Gastroesophageal sphincter (tissue), 4 donors: ENCODE measurements at regions not wholly inside any gene's neighbourhood (a gene's known extent, or its start where the extent isn't known, plus 50 kb on each side); places are given as distances from the start of the nearest gene placed in this dataset.

ENCODE experiments used
- ATAC-seq: fragments of 150-250 bp; one replicate; pipeline ENCODE4 v1.9.1; 2016; ENCODE audit warnings: mild to moderate bottlenecking, moderate library complexity
- H3K27ac ChIP-seq, 4 donors: fragments of 200-600 bp; sonication (generic) in 3 of 4; 1 replicate in 3 of 4; 2 replicates in 1 of 4; pipeline ENCODE4 v1.5.1; 2016 to 2019
- H3K27me3 ChIP-seq: fragments of 200-600 bp; sonication (generic); one replicate; pipeline ENCODE4 v1.5.1; 2019
- H3K36me3 ChIP-seq, 2 donors: fragments of 200-600 bp; sonication (generic); one replicate each; pipeline ENCODE4 v1.5.1; 2019; ENCODE audit warnings: control low read depth in 1 of 2
- H3K4me1 ChIP-seq, 3 donors: fragments of 200-600 bp; sonication (generic); 1 replicate in 2 of 3; 2 replicates in 1 of 3; pipeline ENCODE4 v1.5.1; 2016 to 2019; ENCODE audit warnings: control low read depth in 2 of 3
- H3K4me3 ChIP-seq, 2 donors: fragments of 200-600 bp; sonication (generic); one replicate each; pipeline ENCODE4 v1.5.1; 2019; ENCODE audit warnings: mild to moderate bottlenecking in 1 of 2, moderate library complexity in 1 of 2
- H3K9me3 ChIP-seq, 3 donors: fragments of 200-600 bp; sonication (generic); one replicate each; pipeline ENCODE4 v1.5.1; 2017 to 2019; ENCODE audit warnings: control low read depth in 2 of 3
- CTCF ChIP-seq, 4 experiments: fragments of 200-600 bp in 2 of 4; fragments of 450-650 bp in 2 of 4; sonication (generic) in 1 of 4; IDR thresholded peaks; one replicate each; pipeline ENCODE4 v1.5.1; 2017 to 2019; ENCODE audit warnings: antibody characterized with exemption in 4 of 4, mild to moderate bottlenecking in 2 of 4, moderate library complexity in 2 of 4
- EP300 ChIP-seq: sonication (generic); formaldehyde crosslinking; IDR thresholded peaks from one replicate; pipeline ENCODE4 v1.6.1; 2017; ENCODE audit warnings: antibody characterized with exemption, mild to moderate bottlenecking
- POLR2A ChIP-seq, 2 donors: fragments of 450-650 bp; IDR thresholded peaks; one replicate each; pipeline ENCODE4 v1.6.1; 2017; ENCODE audit warnings: antibody characterized with exemption in 2 of 2, mild to moderate bottlenecking in 2 of 2, moderate library complexity in 1 of 2
- POLR2AphosphoS5 ChIP-seq: sonication (generic); formaldehyde crosslinking; IDR thresholded peaks from one replicate; pipeline ENCODE4 v1.6.1; 2017; ENCODE audit warnings: antibody characterized with exemption
- WGBS, 2 donors: methylation state at CpG; one replicate each; pipeline ENCODE4 v1.1.5; 2018; ENCODE audit warnings: low coverage in 1 of 2; 5-methylcytosine and 5-hydroxymethylcytosine counted together

- TF ChIP-seq CTCF (IDR thresholded peaks at IDR 0.05) (no peak), POLR2AphosphoS5 (no peak), POLR2A (IDR thresholded peaks at IDR 0.05) (no peak), EP300 (no peak)
- Histone ChIP-seq H3K27ac (no peak overlapping the region), H3K36me3 (no peaks in the 10 kb centered on the region), H3K4me1 (no peaks in the 10 kb centered on the region), H3K27me3 (no peaks in the 10 kb centered on the region), H3K4me3 (no peak overlapping the region), H3K9me3 (no peaks in the 10 kb centered on the region)
- ATAC-seq = no peak
These were observed 170.9 kb upstream of the PDE3A start for GRCh38 chr12:20197411-20197810.

GRCh38 chr12:20199780-20200179 is 168.6 kb upstream of the PDE3A start:
- no peak overlapping the region for H3K4me3 ChIP-seq
- H3K27me3 ChIP-seq = no peaks in the 10 kb centered on the region
- no peak for ATAC-seq
- no peak overlapping the region for H3K27ac ChIP-seq
- H3K9me3 ChIP-seq = no peaks in the 10 kb centered on the region
- TF ChIP-seq POLR2A (IDR thresholded peaks at IDR 0.05) = no peak
- no peak for TF ChIP-seq POLR2AphosphoS5
- TF ChIP-seq CTCF (IDR thresholded peaks at IDR 0.05) = no peak
- TF ChIP-seq EP300 = no peak
- peaks cover 0 to 4% (median 0%) of the 10 kb centered on the region in 3 donors for H3K4me1 ChIP-seq
- 93 to 100% methylated on average over 3 of the region's 3 CpGs for WGBS, 2 donors
- no peaks in the 10 kb centered on the region for H3K36me3 ChIP-seq

GRCh38 chr12:20201733-20202132 is 166.6 kb upstream of the PDE3A start:
- TF ChIP-seq POLR2A (IDR thresholded peaks at IDR 0.05) = no peak
- TF ChIP-seq POLR2AphosphoS5 = no peak
- TF ChIP-seq EP300 = no peak
- TF ChIP-seq CTCF (IDR thresholded peaks at IDR 0.05) = no peak
- Histone ChIP-seq H3K36me3 (no peaks in the 10 kb centered on the region), H3K9me3 (no peaks in the 10 kb centered on the region), H3K27ac (no peak overlapping the region), H3K4me3 (no peak overlapping the region), H3K4me1 (peaks cover 0 to 19% (median 0%) of the 10 kb centered on the region in 3 donors), H3K27me3 (no peaks in the 10 kb centered on the region)
- no peak for ATAC-seq

GRCh38 chr12:20205854-20206253 is 162.5 kb upstream of the PDE3A start:
- ATAC-seq = no peak
- no peaks in the 10 kb centered on the region for H3K27me3 ChIP-seq
- no peak overlapping the region for H3K4me3 ChIP-seq
- H3K36me3 ChIP-seq = no peaks in the 10 kb centered on the region
- WGBS, 2 donors = 75 to 79% methylated on average over 2 of the region's 2 CpGs
- H3K9me3 ChIP-seq = no peaks in the 10 kb centered on the region
- H3K27ac ChIP-seq = no peak overlapping the region
- H3K4me1 ChIP-seq = peaks cover 0 to 23% (median 0%) of the 10 kb centered on the region in 3 donors
- TF ChIP-seq POLR2AphosphoS5 (no peak), EP300 (no peak), POLR2A (IDR thresholded peaks at IDR 0.05) (no peak), CTCF (IDR thresholded peaks at IDR 0.05) (no peak)

- H3K4me3 ChIP-seq = no peak overlapping the region
- H3K36me3 ChIP-seq = no peaks in the 10 kb centered on the region
- no peak overlapping the region for H3K27ac ChIP-seq
- TF ChIP-seq POLR2AphosphoS5 (no peak), CTCF (IDR thresholded peaks at IDR 0.05) (no peak), EP300 (no peak)
- H3K27me3 ChIP-seq = no peaks in the 10 kb centered on the region
- H3K9me3 ChIP-seq = no peaks in the 10 kb centered on the region
- no peak for ATAC-seq
- peaks cover 0 to 26% (median 3%) of the 10 kb centered on the region in 3 donors for H3K4me1 ChIP-seq
- 42 to 62% methylated on average over 2 of the region's 2 CpGs for WGBS, 2 donors
These were observed 161.9 kb upstream of the PDE3A start for GRCh38 chr12:20206410-20206809.
